ENCODE measurements at regions not wholly inside any gene's neighbourhood (a gene's known extent, or its start where the extent isn't known, plus 50 kb on each side); places are given as distances from the start of the nearest gene placed in this dataset.

GRCh38 chr9:79953908-79954307 is 382.1 kb downstream of the TLE4 start:
- Histone ChIP-seq H3K4me3 (ENCODE audit: low read length) (no peak overlapping the region), H3K9me3 (ENCODE audit: control insufficient read depth in 1 of 2, insufficient read depth in 1 of 2, low read length in 2 of 2) (no peaks in the 10 kb centered on the region), H3K27ac (ENCODE audit: low read depth in 1 of 2, low read length in 2 of 2) (no peak overlapping the region), H3K4me1 (ENCODE audit: insufficient read depth, low read length) (no peaks in the 10 kb centered on the region), H3K27me3 (ENCODE audit: control insufficient read depth in 1 of 2, insufficient read depth in 2 of 2, low read length in 2 of 2) (no peaks in the 10 kb centered on the region), H3K36me3 (ENCODE audit: insufficient read depth, low read length) (no peaks in the 10 kb centered on the region)
- Mint-ChIP-seq H3K27ac (no peak overlapping the region), H3K9me3 (no peaks in the 10 kb centered on the region), H3K36me3 (ENCODE audit: low read depth) (no peaks in the 10 kb centered on the region), H3K4me3 (no peak overlapping the region), H3K27me3 (peaks cover 4% of the 10 kb centered on the region), H3K4me1 (ENCODE audit: low read depth) (no peaks in the 10 kb centered on the region)
- no peak for DNase-seq
- intact Hi-C loops (cut with DNase I, micrococcal nuclease) = no loop called here
- TF ChIP-seq CTCF (IDR thresholded peaks at IDR 0.05) = no peak
- ChIA-PET CTCF (no interaction called here), POLR2A (no interaction called here)
- ATAC-seq (ENCODE audit: poor library complexity) = no peak

- Histone ChIP-seq H3K27ac (ENCODE audit: low read depth in 1 of 2, low read length in 2 of 2) (no peak overlapping the region), H3K4me3 (ENCODE audit: low read length) (no peak overlapping the region), H3K27me3 (ENCODE audit: control insufficient read depth in 1 of 2, insufficient read depth in 2 of 2, low read length in 2 of 2) (no peaks in the 10 kb centered on the region), H3K4me1 (ENCODE audit: insufficient read depth, low read length) (no peaks in the 10 kb centered on the region), H3K9me3 (ENCODE audit: control insufficient read depth in 1 of 2, insufficient read depth in 1 of 2, low read length in 2 of 2) (no peaks in the 10 kb centered on the region), H3K36me3 (ENCODE audit: insufficient read depth, low read length) (no peaks in the 10 kb centered on the region)
- no peaks in the 10 kb centered on the region for H3K9me3 Mint-ChIP-seq
- no peak overlapping the region for H3K27ac Mint-ChIP-seq
- intact Hi-C loops (cut with DNase I, micrococcal nuclease) = no loop called here
- H3K4me3 Mint-ChIP-seq = no peak overlapping the region
- peaks cover 4% of the 10 kb centered on the region for H3K27me3 Mint-ChIP-seq
- ATAC-seq (ENCODE audit: poor library complexity) (no peak), DNase-seq (no peak)
- H3K4me1 Mint-ChIP-seq (ENCODE audit: low read depth) = no peaks in the 10 kb centered on the region
- ChIA-PET CTCF (no interaction called here), POLR2A (no interaction called here)
- no peak for TF ChIP-seq CTCF (IDR thresholded peaks at IDR 0.05)
- no peaks in the 10 kb centered on the region for H3K36me3 Mint-ChIP-seq (ENCODE audit: low read depth)
These were observed 380.6 kb downstream of the TLE4 start for GRCh38 chr9:79952401-79952800.

GRCh38 chr9:79946712-79947111 is 374.9 kb downstream of the TLE4 start:
- no peak overlapping the region for H3K4me3 ChIP-seq (ENCODE audit: low read length)
- Mint-ChIP-seq H3K4me3 (no peak overlapping the region), H3K4me1 (ENCODE audit: low read depth) (no peaks in the 10 kb centered on the region), H3K36me3 (ENCODE audit: low read depth) (no peaks in the 10 kb centered on the region), H3K27me3 (no peaks in the 10 kb centered on the region), H3K27ac (no peak overlapping the region), H3K9me3 (no peaks in the 10 kb centered on the region)
- no peak overlapping the region for H3K27ac ChIP-seq (ENCODE audit: low read depth in 1 of 2, low read length in 2 of 2)
- no peaks in the 10 kb centered on the region for H3K36me3 ChIP-seq (ENCODE audit: insufficient read depth, low read length)
- ChIA-PET POLR2A (no interaction called here), CTCF (no interaction called here)
- no peaks in the 10 kb centered on the region for H3K27me3 ChIP-seq (ENCODE audit: control insufficient read depth in 1 of 2, insufficient read depth in 2 of 2, low read length in 2 of 2)
- no peaks in the 10 kb centered on the region for H3K9me3 ChIP-seq (ENCODE audit: control insufficient read depth in 1 of 2, insufficient read depth in 1 of 2, low read length in 2 of 2)
- no peaks in the 10 kb centered on the region for H3K4me1 ChIP-seq (ENCODE audit: insufficient read depth, low read length)
- DNase-seq (no peak), ATAC-seq (ENCODE audit: poor library complexity) (no peak)
- intact Hi-C loops (cut with DNase I, micrococcal nuclease) = loop anchor here (5.0 to 10.0 kb wide), 4 partner anchors 469 to 1504 kb away; no protein-coding TSS in a partner anchor
- no peak for TF ChIP-seq CTCF (IDR thresholded peaks at IDR 0.05)

Measured in CD4-positive, alpha-beta T cell (primary cell).